ENCODE measurements at regions not wholly inside any gene's neighbourhood (a gene's known extent, or its start where the extent isn't known, plus 50 kb on each side); places are given as distances from the start of the nearest gene placed in this dataset.
A peak's percentile ranks its signal among the peaks of the same experiment; 100 is the strongest.
"Not testable (repeated sequence)": the region's sequence is repeated elsewhere in the genome, so short reads cannot be mapped to it uniquely, and the experiment has no call there.

DNA sequence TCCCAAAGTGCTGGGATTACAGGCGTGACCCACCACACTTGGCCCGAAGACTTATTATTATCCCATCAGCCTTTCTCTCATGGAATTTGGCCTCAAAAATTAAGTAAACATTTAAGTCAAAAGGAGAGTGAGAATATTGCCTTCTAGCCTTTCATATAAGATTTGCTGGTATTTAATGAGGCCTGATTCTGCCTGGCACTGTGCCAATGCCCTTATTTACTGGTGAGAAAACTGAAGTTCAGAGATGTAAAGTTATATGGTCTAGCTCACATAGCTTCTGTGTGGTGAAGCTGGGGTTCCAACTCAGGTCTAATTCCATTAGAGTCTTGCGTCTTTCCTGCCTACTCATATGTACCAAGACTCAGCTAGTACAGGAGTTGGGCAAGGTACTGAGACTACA is 260.2 kb downstream of the SDHAF3 start:
- DNase-seq (ENCODE audit: low spot score): no peak

GRCh38 chr7:97381815-97382554 is 264.5 kb downstream of the SDHAF3 start:
- DNase-seq (ENCODE audit: low spot score): no peak

DNA sequence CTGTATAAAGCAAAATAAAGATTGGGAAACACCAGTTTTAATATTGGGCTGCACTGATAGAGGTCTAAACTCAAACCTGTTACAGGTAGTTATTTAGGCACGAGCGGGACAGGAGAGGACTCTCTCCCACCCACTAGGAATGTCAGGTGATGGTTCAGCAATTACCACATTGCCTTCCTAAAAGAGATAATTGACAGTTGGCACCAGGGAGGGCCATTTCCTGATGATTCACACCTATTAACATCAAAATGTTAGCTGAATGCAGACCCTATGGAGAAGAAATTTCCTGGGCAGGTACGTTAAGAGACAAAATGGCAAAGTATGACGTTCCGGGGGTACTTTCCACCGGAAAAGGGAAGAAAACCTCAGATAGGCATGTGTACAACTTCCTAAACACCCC is 272.6 kb downstream of the SDHAF3 start:
- DNase-seq (ENCODE audit: low spot score): no peak

GRCh38 chr7:97390915-97391593 is 273.6 kb downstream of the SDHAF3 start:
- no peak for DNase-seq (ENCODE audit: low spot score)

DNA sequence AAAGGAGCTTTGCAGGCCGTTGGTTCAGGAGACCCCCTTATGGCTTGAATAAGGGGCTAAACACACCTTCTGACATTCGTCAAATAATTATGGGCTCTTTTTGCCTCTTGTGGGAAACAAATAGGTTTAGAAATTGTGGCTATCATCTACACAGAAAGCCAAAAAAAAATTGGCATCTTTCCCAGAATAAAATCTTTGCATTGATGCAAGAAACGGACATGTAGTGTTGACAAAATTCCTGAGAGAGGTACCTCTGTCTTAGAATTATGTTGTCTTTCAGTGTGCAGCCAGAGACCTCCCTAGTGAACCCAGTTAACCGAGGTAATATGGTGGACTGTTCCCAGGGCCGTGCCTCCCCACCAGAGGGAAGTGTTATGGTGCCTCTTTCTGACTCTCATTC is 283.9 kb downstream of the SDHAF3 start:
- DNase-seq (ENCODE audit: low spot score): no peak

DNA sequence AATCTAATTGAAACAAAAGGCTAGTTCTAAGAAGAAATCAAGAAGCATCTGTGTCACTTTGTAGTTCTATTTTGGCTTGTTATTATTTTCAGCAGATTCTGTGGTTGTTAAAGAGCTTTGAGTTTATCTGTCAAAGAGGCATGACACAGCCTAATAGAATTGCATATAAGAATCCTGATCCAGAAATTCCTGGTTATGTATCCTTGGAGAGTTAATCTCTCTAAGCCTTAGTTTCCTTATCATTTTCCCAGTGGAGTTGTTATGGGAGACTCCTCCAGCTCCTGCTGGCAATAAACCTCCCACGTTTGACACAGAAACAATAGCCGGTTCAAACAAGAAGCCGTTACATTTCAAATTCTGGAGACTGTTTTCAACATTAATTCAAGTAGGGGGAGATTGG is 288.3 kb downstream of the SDHAF3 start:
- DNase-seq (ENCODE audit: low spot score): no peak

DNA sequence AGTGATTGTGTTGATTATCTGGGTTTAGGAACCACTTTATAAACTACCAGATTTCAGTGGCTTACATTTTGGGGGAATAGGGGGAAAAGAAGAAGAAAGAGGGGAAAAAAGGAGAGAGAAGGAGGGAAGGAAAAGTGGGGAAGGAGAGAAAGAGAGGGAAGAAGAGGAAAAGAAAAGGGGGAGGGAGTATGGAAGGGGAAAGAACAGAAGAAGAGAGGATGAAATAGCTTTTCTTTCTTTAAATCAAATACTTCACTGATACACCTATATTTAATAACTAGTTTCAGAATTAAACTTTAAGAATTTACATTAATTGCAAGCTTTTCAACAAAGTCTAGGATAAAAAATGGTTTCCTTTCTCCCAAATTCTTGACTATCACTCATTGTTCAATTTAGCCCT is 289.6 kb downstream of the SDHAF3 start:
- DNase-seq (ENCODE audit: low spot score): no peak

- no peak for DNase-seq (ENCODE audit: low spot score)
These were observed 291.8 kb downstream of the SDHAF3 start for GRCh38 chr7:97409346-97409745.

- peak; percentile 40 for DNase-seq (ENCODE audit: low spot score)
These were observed 300.8 kb downstream of the SDHAF3 start for GRCh38 chr7:97418312-97418711.

DNA sequence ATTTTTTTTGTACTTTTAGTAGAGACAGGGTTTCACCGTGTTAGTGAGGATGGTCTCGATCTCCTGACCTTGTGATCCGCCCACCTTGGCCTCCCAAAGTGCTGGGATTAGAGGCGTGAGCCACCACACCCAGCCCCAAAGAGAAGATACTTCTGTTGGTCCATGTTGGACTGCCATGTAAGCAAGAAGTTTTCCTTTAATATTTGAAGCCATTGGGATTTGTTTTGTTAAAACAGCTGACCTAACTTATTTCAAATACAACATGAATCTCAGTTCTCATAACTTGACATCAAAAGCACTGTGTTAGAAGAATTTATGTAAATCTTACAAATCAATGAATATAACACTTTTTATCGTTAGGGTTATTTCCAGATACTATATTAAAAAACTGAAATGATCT is 302.4 kb downstream of the SDHAF3 start:
- DNase-seq (ENCODE audit: low spot score): no peak

- DNase-seq (ENCODE audit: low spot score): no peak
These were observed 303.9 kb downstream of the SDHAF3 start for GRCh38 chr7:97421307-97421930.

DNA sequence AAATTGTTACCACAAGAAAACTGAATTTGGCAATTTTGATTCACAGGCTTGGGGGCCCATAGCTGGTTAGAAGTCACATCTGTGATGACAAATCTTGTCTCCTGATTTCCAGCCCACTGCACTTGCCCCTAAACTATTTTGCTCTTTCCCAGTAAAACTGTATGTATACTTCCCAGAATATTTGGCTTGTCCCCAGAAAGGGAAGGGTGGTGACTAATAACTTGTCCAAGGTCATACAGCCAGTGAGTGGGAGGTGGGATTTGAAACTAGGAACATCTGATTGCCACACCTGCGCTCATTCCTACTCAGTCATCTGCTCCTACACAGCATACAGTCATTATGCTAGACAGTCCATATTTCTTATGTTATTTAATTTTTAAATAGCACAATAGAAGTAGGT is 304.5 kb downstream of the SDHAF3 start:
- DNase-seq (ENCODE audit: low spot score): no peak

DNA sequence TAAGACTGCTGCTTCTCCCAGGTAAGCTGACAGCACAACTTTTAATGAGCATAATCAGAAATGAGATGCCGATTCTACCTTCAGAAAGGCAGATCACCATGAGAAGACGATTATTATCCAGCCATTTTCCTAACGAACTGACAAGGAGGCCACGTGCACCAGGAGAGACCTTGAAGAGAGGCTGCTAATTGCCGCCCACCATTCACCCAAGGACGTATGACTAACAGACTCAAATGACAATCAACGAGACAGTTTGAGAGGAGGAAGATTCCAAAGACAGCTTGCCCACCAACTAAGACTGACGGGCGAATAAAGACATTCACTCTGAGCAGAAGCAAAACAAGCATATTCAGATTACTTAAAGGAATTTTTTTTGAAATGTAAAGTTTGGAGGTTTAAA is 301.9 kb upstream of the TAC1 start:
- DNase-seq (ENCODE audit: low spot score): no peak

DNA sequence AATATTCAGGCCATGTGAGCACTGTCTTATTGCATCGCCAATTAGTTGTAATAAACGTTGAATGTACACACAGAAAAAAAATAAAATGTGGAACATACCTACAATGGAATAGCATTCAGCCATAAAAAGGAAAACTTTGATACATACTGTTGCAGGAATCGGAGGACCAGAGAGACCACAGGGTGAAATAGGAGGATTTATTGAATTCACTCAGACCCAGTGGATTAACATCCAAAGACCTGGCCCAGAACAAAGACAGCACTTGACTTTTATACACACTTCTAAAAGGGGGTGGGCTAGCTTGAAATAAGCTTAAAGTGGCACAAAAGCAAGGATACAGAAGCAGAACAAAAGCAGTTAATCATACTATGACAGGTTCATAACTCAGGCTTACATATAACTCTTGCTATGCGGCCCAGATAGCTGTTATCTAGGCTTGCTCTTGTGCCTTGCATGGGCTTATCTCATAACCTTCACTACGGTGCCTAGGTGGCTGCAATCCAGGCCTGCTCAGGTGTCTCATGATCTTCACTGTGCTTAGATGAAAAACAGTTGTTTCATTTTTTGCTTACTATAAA is 292.2 kb upstream of the TAC1 start:
- no peak for DNase-seq (ENCODE audit: low spot score)

GRCh38 chr7:97446361-97446760 is 285.5 kb upstream of the TAC1 start:
- DNase-seq (ENCODE audit: low spot score): no peak

DNA sequence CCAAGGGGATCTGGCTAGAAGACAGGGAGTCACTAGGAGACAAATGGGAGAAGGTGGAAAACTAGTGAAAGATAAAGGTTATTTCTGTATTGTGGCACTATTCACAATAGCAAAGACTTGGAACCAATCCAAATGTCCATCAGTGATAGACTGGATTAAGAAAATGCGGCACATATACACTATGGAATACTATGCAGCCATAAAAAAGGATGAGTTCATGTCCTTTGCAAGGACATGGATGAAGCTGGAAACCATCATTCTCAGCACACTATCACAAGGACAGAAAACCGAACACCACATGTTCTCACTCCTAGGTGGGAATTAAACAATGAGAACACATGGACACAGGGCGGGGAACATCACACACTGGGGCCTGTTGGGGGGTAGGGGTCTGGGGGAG is 282.4 kb upstream of the TAC1 start:
- DNase-seq (ENCODE audit: low spot score): not testable (repeated sequence)

GRCh38 chr7:97450516-97450915 is 281.4 kb upstream of the TAC1 start:
- DNase-seq (ENCODE audit: low spot score): no peak

DNA sequence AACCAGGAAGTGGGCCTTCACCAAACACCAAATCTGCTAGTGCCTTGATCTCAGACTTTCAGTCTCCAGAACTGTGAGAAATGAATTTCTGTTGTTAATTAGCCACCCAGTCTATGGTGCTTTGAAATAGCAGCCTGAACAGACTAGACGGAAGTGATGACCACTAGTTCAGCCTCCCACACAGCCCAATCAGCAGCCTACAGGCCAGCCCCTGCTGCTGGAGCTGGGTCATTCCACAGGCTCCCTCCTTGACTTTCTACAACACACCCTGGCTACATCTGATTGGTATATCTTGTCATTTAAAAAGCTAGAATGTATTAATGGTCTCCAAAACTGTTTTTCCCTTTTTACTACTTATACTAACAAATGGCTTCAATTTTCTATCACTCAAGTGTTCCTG is 277.2 kb upstream of the TAC1 start:
- no peak for DNase-seq (ENCODE audit: low spot score)

GRCh38 chr7:97457054-97457453 is 274.8 kb upstream of the TAC1 start:
- DNase-seq (ENCODE audit: low spot score): no peak

DNA sequence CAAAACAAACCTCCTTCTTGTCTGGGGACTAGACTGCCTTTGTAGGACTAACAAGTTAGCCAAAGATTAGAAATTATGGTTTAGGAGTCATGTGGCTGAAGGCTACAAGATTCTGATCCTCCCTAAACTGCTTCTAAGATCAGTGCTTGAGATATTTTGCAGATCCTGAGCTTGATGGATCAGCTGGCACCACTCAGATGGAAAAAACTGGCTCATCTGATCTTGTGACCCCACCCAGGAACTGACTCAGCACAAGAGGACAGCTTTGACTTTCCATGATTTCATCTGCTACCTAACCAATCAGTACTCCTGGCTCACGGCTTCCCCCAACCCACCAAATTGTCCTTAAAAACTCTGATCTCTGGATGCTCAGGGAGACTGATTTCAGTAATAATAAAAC is 271.5 kb upstream of the TAC1 start:
- no peak for DNase-seq (ENCODE audit: low spot score)

DNA sequence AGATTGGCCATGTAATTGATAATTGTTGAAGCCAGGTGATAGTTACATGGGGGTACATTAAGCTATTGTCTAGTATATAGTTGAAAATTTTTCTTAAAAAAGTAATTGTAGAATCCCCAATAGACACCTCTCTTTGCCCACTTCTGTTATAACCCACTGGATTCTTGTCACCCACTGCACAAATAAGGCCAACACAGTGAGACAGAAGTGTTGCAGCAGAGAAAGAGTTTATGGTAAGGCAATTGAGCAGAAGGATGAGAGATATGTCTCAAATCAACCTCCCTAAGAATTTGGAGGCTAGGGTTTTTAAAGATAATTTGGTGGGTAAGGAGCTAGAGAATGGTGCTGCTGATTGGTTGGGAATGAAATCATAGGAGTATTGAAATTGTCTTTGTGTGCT is 270.3 kb upstream of the TAC1 start:
- DNase-seq (ENCODE audit: low spot score): no peak

GRCh38 chr7:97466071-97466470 is 265.8 kb upstream of the TAC1 start:
- DNase-seq (ENCODE audit: low spot score): no peak
